NCI-H510A (cell line): ENCODE measurements at regions not wholly inside any gene's neighbourhood (a gene's known extent, or its start where the extent isn't known, plus 50 kb on each side); places are given as distances from the start of the nearest gene placed in this dataset.
"Not testable (repeated sequence)": the region's sequence is repeated elsewhere in the genome, so short reads cannot be mapped to it uniquely, and the experiment has no call there.

ENCODE experiments used
- DNase-seq: peaks from one replicate; lab custom pipeline; 2025; lab: John Stamatoyannopoulos, UW

DNA sequence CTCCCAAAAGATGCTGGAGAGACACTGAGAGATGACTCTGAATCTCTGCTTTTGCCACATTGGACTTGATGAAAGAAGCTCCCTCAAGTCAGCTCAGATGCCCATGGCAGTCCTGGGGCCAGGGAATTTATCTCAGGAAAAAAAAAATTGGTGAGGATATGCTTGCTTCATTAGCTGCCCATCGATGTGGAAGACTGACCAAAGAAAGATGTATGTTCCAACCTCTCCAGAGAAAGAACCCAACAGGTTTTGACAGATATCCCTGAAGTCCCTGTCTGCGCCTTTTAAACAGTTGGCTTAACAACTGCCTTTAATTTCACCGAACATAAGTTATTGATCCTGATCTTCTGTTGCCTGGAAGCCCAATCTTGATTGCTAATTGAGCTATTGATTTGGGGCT, 137.4 kb downstream of the TMEM114 start:
- DNase-seq, result no peak

DNA sequence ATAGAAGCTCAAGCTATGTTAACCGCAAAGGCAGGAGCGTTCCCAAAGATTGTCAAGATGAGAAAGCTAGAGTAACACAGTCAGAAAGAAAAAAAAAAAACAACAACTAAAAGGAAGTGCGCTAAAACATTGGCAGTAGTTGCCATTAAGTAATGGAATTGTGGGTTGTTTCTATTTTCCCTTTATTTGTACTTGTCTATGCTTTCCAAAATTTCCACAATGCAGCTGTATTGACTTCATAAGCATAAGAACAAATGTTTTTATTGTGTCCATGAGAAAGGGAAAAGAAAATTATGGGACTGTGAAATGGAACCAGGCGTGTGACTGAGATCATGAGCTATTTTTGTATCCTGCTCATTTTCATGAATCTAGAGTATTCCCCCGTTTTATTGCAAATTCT, 153.4 kb downstream of the TMEM114 start:
- no peak for DNase-seq

DNA sequence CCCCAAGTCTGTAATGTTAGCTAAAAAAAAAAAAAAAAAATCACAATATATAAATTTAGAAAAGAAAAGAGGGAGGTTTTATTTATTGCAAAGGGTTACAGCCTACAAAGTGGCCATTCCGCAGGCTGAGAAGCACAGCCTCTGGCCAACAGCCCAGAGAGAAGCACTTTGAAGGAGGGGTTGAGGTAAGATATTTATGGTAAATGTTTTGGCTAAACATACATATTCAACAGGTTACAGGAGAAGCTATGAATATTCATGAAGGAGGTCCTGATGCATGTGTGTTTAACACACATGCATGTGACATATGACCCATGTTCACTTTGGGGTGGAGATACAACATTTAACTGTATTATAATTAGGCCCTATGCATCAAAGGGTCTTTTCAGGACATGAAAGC, 158.5 kb downstream of the TMEM114 start:
- DNase-seq, result no peak

DNA sequence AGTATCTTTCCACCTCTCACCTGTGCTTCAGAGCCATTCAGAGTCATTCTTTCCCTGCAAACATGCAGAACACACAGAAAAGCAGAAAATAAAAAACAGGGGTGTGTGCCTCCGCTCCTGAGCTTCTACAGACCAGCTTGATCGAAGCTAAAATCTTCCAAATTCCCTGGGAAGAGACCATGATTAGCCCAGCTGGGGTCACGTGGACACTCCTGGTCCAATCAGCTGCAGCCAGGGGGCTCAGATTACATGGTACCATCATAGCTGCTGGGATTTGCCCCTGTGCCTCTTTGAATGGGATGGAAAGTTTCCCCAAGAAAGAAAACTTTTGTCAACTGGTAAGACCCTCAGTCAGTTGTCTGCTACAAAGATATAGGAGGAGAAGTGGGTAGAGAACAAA, 159.9 kb downstream of the TMEM114 start:
- no peak for DNase-seq

DNA sequence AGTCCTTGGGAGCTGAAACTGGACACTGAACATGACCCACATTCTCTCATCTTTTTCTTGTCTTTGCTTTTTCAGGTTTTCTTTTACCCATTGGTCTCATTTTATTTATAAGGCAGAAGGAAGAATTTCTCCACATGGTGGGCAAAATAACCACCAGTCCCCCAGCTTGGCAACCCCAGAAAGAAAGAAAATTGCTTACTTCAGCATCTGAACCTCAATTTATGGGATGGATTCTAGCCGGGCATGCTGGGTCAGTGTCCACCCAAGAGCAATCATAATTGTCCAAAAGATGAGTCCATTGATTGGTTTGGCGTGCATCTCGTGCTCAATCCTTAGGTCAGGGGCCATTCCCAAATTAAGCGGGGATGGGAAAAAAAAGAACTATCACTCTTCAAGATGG, 163.7 kb downstream of the TMEM114 start:
- no peak for DNase-seq

DNA sequence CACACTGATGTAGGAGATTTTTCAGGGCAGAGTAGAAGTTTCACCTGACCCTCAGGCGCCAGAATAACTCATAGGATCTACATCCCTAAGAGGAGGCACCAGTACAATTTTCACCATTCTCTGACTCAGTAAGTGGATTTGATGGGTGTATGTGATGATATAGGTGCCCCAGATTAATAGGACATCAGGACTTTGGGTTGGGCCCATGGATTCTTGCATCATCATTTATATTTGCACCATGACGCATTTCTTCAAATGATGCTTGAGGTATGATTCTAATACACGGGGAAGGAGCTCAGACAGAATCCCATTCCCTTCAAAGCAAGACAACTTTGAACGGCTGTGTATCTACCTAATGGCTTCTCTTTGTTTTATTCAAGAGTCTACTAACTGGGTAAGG, 173.2 kb downstream of the TMEM114 start:
- DNase-seq, result no peak

DNA sequence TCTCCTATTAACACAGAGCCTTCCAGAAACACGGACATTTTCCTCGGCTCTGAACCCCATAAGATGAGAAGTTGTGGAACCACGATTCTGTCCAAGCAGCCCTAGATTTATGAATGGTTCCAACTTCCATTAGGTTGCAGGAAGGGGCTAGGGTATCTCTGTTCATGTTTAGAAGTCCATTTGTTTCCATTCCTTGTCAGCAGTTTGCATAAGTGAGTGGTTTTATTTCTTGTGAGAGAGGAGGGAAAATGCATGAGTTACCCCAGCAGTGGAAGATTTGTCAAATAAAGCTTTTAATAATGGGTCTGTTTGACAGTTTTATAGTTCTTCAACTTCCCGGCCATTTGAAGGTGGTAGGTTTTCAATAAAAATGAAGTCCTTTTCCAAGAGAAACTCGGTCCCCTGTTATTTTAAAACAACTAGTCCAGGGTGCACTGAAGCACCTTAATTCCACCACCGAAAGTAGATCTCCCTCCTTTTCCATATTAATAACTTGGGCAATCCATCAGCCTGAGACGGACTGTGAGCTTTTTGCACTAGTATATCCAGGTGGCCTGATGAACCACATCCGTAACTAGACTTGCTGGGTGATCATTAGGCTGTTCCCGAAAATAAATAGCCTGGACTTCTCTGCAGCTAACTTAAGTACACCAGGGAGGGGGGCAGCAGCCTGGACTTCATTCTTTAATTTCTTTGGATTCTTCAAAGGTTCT, 181.3 kb downstream of the TMEM114 start:
- DNase-seq, result no peak

DNA sequence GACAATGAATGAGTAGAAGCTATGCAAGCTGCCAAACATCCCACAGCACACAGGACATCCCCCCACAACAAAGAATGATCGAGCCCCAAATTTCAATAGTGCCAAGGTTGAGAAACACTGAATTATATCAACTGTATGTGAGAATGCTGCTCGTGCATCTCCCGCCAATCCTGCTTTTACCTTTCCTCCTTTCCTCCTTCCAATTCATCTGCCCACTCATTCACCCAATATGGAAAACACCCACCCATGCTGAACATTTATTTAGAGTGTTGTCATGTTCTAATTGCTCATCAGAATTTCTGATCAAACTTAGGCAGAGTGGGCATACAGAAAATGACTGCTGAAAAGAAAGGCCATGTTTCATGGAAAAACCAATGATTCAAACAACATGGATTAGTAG, 183.0 kb downstream of the TMEM114 start:
- no peak for DNase-seq

DNA sequence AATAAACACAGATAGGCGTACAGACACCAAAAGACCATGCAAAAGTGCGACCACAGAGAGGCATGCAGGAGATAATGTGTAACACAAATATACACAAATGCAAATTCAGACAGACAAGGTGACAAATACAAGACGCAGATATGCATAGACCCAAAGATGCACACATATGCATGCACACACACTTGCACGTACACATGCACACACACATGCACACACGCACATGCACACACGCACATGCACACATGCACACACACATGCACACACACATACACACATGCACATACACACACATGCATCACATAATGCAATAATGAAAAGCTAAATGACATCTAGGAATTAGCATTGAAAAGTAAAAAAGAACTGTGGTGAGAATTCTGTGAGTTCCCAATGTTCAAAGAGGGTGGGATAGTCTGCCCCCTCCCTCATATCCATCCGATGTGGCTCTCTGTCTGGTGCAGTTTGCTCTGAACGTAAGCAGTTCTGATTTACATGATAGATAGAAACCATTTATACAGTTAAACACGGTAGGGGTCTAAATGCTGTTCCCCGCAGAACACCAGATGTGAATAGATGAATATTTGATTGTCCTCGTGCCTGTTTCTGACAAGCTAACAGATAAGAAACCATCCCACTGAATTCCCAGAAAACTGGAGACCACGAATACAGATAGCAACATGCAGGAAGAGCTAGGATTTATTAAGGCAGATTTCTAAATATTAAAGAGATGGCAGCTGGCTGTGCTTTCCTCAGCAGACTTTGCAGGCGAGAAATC, 186.1 kb downstream of the TMEM114 start:
- no peak for DNase-seq

DNA sequence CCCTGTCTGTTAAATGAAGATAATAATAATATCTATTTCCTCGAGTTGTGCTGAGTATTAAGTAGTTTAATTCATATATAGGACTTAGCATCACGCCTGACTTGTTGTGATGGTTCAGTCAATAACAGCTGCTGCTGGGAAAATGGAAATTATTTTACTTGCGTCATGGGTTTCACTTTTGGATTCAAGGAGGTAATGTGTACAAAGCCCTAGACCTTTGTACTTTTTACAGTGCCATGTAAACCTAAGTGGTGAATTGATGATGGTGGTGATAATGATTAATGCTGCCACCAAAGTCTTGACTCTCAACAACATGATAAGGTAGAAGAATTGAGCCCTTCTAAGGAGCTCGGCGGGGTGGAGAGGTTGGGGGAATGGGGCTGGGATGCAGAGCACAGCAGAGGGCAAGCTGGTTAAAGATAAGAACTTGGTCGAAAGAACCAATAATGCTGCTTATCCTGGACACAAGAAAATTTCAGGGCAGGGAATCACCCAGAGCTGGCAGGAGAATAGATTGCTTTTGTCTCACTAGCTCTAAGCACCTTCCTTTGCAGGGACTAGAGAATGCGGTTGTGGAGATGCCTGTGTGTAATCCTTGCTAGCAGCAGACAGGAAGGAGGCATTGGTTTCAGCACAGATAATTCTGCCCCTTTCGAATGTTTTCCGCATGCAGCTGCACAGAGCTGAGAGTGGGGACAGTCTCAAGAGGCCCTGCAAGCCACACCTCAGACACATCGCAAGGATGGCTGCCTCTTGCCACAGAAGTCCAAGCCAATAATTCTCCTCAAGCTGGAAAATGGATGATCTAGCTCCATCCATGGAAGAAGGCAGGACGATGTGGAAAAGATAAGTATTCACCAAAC, 187.1 kb downstream of the TMEM114 start:
- DNase-seq, result no peak

DNA sequence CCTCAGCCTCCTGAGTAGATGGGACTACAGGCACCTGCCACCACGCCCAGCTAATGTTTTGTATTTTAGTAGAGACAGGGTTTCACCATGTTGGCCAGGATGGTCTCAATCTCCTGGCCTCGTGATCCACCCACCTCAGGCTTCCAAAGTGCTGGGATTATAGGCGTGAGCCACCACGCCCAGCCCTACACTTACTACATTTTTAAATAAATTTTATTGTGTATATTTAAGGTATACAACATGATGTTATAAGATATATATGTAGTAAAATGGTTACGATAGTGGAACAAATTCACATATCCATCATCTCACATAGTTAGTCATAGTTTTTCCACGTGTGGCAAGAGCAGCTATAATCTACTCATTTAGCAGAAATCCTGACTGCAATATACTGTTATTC, 189.6 kb downstream of the TMEM114 start:
- not testable (repeated sequence) for DNase-seq

DNA sequence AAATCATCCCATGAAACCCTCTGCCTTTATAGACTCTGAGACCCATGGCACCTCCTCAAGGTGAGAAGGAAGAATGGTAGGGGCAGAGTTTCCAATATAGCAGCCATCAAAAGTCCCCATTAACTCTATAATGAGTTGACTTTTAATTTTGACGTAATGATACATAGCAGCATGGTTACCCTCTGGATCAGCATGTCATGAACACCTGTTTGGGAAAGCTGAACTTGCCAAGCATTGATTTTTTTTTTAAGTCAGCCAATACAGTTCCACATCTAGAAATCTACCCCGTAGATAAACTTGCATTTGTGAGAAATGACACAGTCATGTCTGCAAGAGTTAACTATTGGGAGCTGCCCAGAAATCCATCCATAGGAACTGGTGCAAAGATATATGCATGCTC, 191.8 kb downstream of the TMEM114 start:
- DNase-seq, result no peak

DNA sequence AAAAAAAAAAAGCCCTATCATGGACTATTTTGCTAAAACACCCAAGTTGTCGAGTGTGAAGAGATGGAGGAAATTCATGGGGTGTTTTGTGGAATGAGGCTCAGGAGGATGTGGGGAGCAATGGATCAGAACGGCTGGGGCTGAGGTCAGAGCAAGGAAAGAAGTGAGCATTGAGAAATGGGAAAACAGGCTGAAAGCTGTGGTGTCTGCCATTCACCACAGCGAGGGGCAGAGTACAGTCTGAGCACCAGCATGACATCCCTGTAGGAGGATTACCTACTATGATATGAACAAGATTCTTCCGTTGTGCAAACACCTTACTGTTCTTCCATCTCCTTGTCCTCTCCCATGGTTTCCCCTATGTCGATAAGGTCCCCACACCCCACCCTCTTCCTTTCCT, 193.1 kb downstream of the TMEM114 start:
- no peak for DNase-seq

DNA sequence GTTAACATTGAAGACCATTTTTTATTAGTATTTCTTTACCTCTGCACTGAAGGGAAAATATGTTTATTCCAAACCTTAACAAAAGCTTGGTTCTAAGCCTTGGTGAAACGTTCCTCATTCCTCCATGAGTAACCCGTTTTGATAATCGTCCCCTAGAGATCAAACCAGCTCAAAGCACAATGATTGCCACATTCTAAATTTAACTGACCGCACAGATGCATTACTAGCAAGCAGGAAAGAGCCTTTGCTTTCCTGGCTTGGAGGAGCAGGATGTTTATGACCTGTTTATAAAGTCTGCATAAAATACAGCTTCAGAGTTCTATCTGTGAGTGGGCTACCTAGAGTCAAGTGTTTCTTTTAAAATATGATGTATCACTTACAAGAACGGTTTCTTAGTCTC, 193.8 kb downstream of the TMEM114 start:
- DNase-seq, result no peak

DNA sequence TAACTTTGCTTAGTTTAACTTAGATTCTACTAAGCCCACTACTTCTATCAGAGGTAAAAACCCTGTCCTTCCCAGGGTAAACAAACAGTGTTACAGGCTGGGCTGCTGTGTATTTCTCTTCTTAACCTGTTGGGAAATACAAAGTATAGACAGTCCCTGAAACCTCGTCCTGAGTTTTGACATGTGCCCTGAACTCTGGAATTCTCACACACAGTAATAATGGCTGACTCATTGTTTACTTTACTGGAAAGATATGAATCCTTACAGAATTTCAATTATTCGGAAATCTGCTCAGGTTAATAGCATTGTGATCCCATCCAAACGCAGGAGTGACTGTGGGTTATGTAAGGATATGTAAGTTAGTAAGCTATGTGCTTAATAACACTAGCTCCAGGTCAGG, 199.1 kb downstream of the TMEM114 start:
- no peak for DNase-seq

DNA sequence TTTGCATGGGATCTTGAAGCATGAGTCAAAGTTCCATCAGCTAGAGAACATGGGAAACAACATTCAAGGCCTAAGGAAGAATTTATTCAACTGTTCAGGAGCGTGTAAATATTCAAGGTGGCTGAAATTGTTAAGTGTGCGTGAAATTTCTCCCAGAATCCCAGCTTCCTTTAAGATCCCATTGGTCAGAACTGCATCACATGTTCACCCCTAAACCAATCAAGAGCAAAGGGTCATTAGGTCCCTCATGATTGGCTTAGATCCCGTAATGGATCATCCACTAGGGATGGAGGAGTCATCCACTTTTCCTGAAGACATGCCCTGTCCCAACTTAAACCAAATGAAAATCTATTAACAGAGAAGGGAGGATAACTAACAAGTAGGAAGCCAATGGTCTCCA, 201.6 kb downstream of the TMEM114 start:
- no peak for DNase-seq

DNA sequence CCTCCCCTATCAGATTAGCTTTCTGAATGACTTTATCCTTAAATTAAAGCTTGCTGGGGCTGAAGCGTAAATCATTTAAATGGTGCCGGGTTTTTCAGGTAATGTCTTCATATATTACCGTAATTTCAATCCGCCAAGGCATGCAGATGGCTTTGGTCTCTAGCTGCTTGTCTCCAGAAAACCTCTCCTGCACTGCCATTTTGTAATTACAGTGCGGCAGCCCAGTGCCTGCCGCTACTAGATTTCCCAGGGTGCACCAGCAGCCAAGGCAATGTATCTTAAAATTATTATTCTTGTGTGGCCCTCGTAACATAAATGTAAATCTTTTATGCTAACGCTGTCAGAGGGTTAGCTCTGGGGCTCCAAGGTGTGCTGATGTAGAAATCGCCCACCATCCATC, 208.5 kb downstream of the TMEM114 start:
- DNase-seq, result no peak

DNA sequence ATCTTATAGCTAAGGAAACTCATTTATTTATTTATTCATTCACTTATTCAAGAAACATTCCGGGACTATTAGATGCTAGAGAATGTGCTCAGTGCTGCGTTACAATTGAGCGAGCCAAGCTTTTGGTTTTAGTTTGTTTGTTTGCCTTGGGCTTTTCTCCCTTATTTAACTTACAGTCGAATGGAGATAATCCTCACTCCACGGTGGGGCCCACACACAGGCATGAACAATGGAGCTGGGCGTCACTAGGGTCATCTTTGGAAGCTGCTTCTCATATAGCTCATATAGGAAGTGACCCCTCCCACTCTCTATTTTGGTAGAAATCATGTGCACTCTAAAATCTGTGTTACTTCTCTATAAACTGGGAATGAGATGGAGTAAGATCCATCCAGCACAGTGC, 210.0 kb downstream of the TMEM114 start:
- DNase-seq, result no peak

DNA sequence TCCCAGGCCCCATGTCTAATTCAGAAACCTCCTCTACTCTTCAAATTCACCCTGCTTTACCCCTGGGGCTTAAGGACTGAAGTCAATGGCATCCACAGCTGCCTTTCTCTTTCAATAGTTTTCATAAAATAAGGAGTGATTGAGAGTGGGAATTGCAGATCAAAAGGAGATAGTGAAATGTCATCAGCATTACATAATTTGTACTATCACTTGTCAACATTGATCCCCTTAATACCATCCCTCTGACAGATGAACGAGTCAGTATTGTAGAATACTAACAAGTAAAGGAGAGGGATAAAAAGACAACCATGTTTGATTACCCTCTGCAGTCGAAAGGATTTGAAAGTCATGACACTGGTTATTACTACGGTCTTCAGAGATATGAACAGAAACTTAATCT, 212.4 kb downstream of the TMEM114 start:
- DNase-seq, result no peak

DNA sequence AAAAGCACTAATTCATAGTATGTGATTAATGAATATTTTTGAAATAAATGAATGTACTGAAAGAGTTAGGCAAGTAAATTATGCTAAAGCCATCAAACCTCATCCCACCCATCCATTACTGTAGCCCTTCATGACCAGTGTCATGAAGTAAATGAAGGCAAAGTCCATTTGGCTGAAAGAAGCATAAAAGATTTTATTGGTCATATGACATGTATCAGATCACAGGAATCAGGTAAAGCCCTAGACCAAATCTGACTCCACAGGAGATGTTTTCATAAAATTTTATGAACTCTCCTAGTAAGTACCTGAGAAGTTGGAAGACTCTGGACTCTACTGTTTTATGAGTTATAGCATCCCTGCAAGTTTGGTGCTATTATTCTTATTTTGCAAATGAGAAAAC, 213.5 kb downstream of the TMEM114 start:
- no peak for DNase-seq

DNA sequence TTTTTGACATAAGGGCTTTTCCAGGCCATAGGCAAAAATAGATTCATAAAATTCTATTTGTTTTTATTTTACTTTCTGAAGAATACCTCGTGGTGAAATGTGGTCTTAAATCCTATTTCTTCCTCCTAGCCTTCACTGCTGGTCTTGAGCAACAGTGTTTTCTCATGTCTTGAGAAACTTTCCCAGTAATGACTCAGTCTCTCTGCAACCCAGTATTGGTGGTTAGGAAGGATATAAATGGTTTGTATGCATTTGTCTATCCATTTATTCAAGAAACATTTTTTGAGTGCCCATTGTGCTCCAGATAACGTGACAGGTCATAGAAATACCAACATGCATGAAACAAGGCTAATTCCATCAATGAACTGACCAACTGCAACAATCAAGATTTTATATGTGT, 213.9 kb downstream of the TMEM114 start:
- no peak for DNase-seq

DNA sequence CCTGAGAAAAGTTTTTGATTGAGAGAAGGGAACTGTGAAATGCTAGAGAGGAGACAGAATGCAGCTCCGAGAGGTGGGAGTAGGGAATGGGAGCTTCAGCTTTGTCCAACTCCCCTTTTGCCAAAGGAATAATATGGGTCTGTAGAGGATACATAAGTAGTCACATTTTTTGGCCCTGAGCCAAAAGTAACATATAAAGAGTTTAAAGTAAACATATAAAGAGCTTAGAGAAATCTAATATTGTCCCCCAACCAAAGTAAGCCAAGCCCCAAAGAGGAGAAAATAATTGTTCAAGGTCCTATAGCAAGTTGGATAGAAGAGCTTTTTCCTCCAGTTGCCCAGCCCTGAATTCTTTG, 215.1 kb downstream of the TMEM114 start:
- DNase-seq, result no peak
